ENCODE measurements at regions not wholly inside any gene's neighbourhood (a gene's known extent, or its start where the extent isn't known, plus 50 kb on each side); places are given as distances from the start of the nearest gene placed in this dataset.
"Not testable (repeated sequence)": the region's sequence is repeated elsewhere in the genome, so short reads cannot be mapped to it uniquely, and the experiment has no call there.

DNA sequence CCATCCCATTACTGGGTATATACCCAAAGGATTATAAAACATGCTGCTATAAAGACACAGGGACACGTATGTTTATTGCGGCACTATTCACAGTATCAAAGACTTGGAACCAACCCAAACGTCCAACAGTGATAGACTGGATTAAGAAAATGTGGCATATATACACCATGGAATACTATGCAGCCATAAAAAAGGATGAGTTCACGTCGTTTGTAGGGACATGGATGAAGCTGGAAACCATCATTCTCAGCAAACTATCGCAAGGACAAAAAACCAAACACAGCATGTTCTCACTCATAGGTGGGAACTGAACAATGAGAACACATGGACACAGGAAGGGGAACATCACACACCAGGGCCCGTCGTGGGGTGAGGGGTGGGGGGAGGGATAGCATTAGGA lies 106.1 kb downstream of the CHD1L start:
- DNase-seq (ENCODE audit: low spot score) = not testable (repeated sequence)

- DNase-seq (ENCODE audit: low spot score) = no peak
Measured at GRCh38 chr1:147349533-147349932, 107.0 kb downstream of the CHD1L start.

DNA sequence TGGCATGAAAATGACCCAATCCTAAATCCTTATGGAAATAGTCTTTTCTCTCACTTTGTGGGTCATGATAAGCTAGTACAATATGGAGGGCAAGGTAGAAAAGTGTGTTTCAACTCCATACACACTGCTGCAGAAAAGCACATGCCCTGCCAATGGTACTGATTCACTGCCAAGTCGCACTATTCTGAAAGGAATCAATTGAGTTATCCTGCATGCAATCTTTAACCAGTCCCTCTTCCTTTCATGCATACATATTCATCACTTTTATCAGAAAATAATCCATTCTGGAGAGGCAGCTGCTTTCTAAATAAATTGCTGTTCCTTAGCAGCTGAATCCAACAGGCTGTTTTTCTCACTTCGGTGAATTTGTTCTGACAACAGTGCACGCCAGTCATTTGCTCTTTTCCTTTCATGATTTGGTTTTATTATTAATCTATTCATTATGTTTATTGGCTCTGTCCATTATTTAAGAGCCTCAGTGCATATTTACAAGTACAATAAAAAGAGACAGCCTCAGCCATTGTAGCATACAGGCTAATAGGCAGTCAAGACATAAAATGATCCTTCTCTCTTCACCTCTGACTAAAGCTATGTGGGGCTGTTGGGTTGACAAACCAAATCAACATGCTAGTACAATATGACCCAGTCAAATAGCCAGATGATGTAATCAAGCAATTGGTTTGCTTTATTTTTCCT lies 108.8 kb downstream of the CHD1L start:
- no peak for DNase-seq (ENCODE audit: low spot score)

GRCh38 chr1:147377263-147378246 lies 135.1 kb downstream of the CHD1L start:
- DNase-seq (ENCODE audit: low spot score) = no peak

GRCh38 chr1:147379889-147380288 lies 137.4 kb downstream of the CHD1L start:
- DNase-seq (ENCODE audit: low spot score) = no peak

DNA sequence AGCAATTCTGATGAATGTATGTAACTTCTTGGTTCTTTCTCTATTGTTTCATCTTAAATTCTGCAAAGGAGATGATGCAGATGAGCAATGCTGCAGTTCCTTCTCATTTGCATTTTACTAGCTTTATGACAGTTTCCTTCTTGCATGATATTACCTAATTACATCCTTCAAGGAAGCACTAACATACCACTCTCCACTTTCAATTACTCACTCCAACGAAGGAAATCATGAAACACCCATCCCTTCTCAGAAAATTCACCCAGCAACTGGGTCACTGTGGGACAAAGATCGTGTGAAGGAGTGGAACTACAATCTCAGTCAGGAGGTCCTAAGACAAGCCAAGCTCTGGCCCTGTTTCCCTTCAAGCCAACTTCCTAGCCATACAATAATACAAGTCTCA lies 142.3 kb downstream of the CHD1L start:
- DNase-seq (ENCODE audit: low spot score) = no peak

- DNase-seq (ENCODE audit: low spot score) = no peak
Measured at GRCh38 chr1:147388969-147389368, 146.5 kb downstream of the CHD1L start.

DNA sequence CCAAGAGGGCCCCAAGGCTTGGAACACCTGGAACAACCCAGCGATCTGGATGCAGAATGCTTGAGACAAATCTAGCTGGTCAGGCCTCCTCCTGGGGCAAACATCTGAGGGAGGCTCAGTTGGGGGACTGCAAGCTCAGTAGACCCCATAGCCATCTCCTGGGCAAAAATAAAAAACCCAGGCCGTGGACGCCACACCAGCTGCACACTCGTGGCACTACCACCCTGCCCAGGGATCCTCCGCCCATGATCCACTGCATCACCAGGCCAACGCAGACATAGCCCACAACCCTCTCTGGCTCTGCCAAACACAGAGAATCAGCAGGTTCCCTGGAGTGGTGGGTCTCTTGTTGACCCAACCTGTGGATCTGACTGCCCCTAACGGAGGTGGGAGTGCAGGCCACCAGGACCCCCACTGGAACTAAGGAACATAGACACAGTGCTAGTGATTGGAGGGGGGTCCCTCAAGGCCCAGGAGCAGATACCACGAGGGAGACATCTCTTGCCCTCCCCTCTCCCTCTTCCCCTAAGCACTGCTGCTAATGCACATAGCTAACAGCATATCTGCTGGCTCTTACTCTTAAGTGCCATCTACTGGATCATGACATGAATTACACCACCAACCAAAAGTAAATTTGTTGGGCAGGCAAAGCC lies 147.2 kb downstream of the CHD1L start:
- peak; percentile 16 for DNase-seq (ENCODE audit: low spot score)

DNA sequence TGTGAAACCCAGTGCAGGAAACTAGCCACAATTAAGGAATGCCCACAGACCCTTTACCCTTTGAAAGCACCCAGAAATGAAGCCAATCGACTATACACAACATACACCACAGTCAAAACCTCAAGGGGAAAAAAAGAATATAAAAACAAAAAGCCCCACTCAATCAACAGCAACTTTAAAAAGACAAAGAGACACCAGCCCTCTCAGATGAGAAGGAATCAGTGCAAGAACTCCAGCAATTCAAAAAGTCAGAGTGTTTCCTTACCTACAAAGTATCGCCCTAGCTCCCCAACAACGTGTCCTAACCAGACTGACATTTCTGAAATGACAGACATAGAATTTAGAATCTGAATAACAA lies 147.7 kb downstream of the CHD1L start:
- DNase-seq (ENCODE audit: low spot score) = no peak

- no peak for DNase-seq (ENCODE audit: low spot score)
Measured at GRCh38 chr1:147391114-147391513, 148.6 kb downstream of the CHD1L start.

DNA sequence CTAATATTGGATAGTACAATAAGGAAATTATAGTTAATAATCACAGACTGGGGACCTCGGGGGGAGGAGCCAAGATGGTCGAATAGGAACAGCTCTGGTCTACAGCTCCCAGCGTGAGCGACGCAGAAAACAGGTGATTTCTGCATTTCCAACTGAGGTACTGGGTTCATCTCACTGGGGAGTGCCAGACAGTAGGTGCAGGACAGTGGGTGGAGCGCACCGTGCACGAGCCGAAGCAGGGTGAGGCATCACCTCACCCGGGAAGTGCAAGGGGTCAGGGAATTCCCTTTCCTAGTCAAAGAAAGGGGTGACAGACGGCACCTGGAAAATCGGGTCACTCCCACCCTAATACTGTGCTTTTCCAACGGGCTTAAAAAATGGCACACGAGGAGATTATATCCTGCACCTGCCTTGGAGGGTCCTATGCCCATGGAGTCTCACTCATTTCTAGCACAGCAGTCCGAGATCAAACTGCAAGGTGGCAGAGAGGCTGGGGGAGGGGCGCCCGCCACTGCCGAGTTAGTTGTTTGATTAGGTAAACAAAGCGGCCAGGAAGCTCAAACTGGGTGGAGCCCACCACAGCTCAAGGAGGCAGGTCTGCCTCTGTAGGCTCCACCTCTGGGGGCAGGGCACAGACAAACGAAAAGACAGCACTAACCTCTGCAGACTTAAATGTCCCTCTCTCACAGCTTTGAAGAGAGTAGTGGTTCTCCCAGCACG lies 138.8 kb upstream of the BCL9 start:
- not testable (repeated sequence) for DNase-seq (ENCODE audit: low spot score)

DNA sequence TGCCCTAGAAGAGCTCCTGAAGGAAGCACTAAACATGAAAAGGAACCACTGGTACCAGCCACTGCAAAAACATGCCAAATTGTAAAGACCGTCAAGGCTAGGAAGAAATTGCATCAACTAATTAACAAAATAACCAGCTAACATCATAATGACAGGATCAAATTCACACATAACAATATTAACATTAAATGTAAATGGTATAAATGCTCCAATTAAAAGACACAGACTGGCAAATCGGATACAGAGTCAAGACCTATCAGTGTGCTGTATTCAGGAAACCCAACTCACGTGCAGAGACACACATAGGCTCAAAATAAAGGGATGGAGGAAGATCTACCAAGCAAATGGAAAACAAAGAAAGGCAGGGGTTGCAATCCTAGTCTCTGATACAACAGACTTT lies 137.0 kb upstream of the BCL9 start:
- DNase-seq (ENCODE audit: low spot score) = not testable (repeated sequence)

DNA sequence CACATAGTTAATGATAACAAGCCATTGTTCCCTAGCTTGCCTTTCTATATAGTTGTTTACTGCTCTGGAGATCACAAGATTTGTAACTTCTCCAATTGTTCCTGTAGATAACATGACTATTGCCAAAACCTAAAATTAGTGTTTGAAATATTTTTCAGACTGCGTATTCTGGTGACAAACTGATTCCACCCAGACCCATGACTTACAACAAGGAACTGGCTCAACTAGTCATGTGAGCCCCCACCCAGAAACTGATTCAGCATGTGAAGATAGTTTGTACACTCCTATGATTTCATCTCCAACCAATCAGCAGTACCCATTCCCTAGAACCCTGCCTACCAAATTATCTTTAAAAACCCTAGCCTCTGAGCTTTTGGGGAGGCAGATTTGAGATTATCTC lies 131.4 kb upstream of the BCL9 start:
- no peak for DNase-seq (ENCODE audit: low spot score)

- DNase-seq (ENCODE audit: low spot score) = no peak
Measured at GRCh38 chr1:147413110-147413605, 128.1 kb upstream of the BCL9 start.

DNA sequence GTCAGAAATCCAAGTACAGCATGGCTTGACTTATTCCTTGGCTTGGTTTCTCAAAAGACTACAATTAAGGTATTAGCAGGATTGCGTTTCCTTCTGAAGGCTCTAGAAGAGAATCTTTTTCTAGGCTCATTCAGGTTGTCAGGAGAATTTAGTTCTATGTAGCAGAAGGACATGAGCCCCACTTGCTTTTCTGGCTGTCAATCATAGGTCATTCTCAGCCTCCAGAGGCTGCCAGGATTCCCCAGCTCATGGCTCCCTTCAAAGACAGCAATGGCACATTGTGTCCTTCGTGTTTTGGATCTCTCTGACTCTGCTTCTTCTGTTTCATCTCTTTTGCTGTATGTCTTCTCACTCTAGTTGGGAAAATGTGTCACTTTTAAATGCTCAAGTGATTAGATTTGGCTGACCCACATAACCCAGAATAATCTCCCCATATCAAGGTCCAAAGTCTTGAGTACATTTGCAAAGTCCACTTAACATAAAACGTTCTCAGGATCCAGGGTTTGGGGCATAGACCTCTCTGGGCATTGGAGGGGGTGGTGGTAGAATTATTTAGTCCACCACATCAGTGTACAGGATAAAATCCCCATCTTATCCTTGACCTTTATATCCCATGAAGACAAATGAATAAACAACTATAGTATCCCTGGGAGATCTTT lies 126.7 kb upstream of the BCL9 start:
- no peak for DNase-seq (ENCODE audit: low spot score)

DNA sequence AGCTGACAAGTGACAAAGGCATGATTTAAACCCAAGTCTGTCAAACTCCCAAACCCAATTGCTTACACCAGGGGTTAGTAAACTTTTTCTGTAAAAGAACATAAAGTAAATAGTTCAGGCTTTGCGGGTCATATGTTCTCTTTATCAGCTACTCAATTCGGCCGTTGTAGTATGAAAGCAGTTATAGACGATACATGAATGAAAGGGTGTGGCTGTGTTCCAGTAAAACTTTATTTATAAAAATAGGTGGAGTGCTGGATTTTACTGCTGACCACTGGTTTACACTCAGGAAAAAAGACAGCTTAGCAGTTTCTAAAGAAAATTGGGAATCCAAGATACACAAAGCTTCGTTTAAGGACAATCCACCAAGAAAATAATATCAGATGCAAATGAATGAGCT lies 124.3 kb upstream of the BCL9 start:
- no peak for DNase-seq (ENCODE audit: low spot score)

GRCh38 chr1:147423100-147423827 lies 118.0 kb upstream of the BCL9 start:
- not testable (repeated sequence) for DNase-seq (ENCODE audit: low spot score)

DNA sequence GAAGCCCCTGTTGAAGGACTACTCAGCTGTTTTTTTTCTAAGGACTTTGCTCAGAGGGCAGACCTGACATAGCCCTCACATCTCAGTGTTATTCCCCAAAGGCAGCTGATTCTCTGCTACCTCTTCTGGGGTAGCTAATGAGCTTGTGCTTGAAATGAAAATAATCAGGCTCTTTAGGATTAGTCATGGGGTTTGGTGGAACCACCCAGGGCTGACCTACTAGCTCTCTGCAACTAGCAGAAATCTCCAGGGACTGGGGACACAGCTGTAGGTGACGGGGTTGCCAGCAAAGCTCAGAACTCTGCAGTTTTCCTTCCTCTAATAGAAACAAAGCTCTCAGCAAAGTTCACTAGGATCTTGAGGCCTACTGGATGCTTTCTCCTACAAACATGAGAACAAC lies 106.4 kb upstream of the BCL9 start:
- no peak for DNase-seq (ENCODE audit: low spot score)

GRCh38 chr1:147444381-147444780 lies 96.9 kb upstream of the BCL9 start:
- DNase-seq (ENCODE audit: low spot score) = no peak

GRCh38 chr1:147451628-147452027 lies 89.7 kb upstream of the BCL9 start:
- no peak for DNase-seq (ENCODE audit: low spot score)

GRCh38 chr1:147452809-147453208 lies 88.5 kb upstream of the BCL9 start:
- DNase-seq (ENCODE audit: low spot score) = no peak
